Eye (tissue), 1 donor: ENCODE measurements at regions not wholly inside any gene's neighbourhood (a gene's known extent, or its start where the extent isn't known, plus 50 kb on each side); places are given as distances from the start of the nearest gene placed in this dataset.
"Not testable (repeated sequence)": the region's sequence is repeated elsewhere in the genome, so short reads cannot be mapped to it uniquely, and the experiment has no call there.

ENCODE experiments used
- DNase-seq: peaks from one replicate; pipeline ENCODE4 v3.0.0-alpha.2; 2015

GRCh38 chr9:94478755-94479730 is 75.8 kb upstream of the PCAT7 start:
- no peak for DNase-seq

- DNase-seq = no peak
Measured at GRCh38 chr9:94479757-94480156, 75.1 kb upstream of the PCAT7 start.

- DNase-seq = no peak
Measured at GRCh38 chr9:94480205-94480604, 74.7 kb upstream of the PCAT7 start.

GRCh38 chr9:94482110-94482509 is 72.8 kb upstream of the PCAT7 start:
- no peak for DNase-seq

GRCh38 chr9:94490465-94490864 is 64.4 kb upstream of the PCAT7 start:
- peak; percentile 23 for DNase-seq

- not testable (repeated sequence) for DNase-seq
Measured at GRCh38 chr9:94492125-94492524, 62.8 kb upstream of the PCAT7 start.

GRCh38 chr9:94498801-94499453 is 56.0 kb upstream of the PCAT7 start:
- no peak for DNase-seq

- no peak for DNase-seq
Measured at GRCh38 chr9:94504358-94504757, 50.5 kb upstream of the PCAT7 start.
